GM12892 (cell line): ENCODE measurements at regions not wholly inside any gene's neighbourhood (a gene's known extent, or its start where the extent isn't known, plus 50 kb on each side); places are given as distances from the start of the nearest gene placed in this dataset.

Experiments
- POLR2A ChIP-seq: IDR thresholded peaks from 2 replicates; pipeline ENCODE4 v1.6.1; 2011; ENCODE audit warnings: low read depth, low read length, control low read depth
- POLR2AphosphoS5 ChIP-seq: IDR thresholded peaks from 2 replicates; pipeline ENCODE4 v1.6.1; 2011; ENCODE audit warnings: low read depth, low read length, control low read depth

DNA sequence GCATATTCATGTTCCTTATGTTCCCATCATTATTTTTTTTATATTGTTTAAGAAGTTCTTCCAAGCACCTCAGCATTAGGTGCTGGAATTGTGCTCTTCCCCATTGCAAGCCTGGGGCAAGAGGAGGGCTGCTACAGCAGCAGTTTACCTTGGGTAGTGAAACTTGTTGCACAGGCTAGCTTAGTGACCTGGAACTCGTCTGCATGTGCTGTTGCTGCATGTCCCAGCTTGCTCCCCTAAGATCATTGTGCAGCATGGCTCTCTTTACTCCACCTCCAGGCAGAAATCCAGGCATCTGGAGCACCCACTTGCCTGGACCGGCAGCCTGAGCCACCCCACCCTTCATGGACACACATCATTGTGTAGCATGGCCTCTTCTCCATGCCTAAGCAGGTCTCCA lies 776.0 kb downstream of the GLUD2 start:
- TF ChIP-seq POLR2A (no peak), POLR2AphosphoS5 (no peak)
